Dedifferentiated amniotic fluid mesenchymal stem cell (primary cell): ENCODE measurements at regions not wholly inside any gene's neighbourhood (a gene's known extent, or its start where the extent isn't known, plus 50 kb on each side); places are given as distances from the start of the nearest gene placed in this dataset.
"Not testable (repeated sequence)": the region's sequence is repeated elsewhere in the genome, so short reads cannot be mapped to it uniquely, and the experiment has no call there.

Source experiments
- DNase-seq: peaks from one replicate; pipeline ENCODE4 v3.0.0-alpha.2; 2016; ENCODE audit errors: extremely low spot score

DNA sequence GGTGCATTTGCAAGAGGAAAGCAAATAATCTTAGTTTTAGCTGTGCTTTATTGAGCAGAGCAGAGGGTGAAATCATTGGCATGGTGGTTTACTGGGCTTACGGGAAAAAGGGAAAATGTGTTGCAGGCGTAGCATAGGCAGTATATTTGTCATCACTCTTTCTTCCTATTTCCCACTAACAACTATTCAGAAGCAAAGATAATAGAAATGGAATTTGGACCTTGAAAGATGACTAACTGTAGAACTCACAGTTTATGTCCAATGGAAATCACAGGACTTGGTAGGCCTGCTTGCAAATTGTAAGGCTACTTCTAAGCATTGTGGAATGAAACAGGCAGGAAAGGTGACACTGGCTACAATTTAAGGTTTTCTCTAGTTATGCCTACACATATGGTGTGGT, 611.9 kb upstream of the MAN1A1 start:
- no peak for DNase-seq

DNA sequence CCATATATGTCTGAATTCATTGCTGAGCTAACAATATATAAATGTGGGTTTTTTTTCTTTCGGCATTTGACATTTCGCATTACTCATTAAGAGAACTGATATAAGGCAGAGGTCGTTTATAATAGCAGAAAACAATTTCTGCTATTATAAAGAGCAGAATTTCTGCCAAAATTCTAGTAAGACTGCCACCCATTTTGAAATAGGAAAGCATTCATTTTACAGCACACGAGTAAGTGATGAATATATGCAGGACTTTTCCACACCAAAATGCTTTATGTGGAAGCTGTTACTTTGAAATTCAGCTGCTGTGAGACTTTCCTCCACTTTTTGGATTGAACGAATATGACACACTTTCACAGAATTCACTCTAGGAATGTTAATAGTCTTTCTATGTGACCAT, 610.9 kb upstream of the MAN1A1 start:
- DNase-seq, result no peak

DNA sequence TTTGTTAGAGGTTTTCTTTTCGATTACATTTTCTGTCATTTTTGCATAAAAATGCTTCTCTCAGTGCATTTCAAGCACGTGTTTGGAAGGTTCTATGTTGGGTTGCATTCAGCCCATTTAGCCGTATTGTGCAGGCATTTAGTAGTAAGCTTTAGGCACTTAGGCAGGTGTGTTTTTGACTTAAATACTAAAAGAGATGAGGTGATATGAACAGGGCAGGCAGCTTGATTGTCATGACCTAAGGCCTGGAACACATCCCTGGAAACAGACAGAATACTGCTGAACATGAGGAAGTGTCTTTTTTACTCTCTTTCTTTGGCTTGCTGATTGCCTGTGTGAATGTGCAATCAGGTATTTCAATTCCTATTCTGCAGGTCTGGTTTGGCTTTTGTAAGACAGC, 610.5 kb upstream of the MAN1A1 start:
- DNase-seq, result no peak

- no peak for DNase-seq
Observed at GRCh38 chr6:119957195-119957594, 607.6 kb upstream of the MAN1A1 start.

DNA sequence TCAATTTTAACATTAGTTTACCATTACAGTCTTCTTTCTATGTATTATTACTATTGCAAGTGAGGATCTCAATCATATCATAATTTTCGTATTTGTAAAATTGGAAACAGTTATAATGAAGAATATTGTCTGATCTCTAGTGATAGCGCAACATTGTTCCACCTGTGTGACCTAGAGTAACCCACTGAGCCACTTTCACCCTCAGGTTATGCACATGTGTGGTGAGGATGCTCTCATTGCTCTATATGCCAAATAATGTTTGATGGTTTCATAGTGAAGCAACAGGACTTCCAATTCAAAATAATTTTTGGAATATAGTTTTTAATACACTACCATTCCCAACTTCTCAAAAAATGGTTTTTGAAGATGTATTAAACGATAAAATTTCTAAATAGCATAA, 603.1 kb upstream of the MAN1A1 start:
- DNase-seq, result no peak

GRCh38 chr6:119950681-119951080, 601.1 kb upstream of the MAN1A1 start:
- no peak for DNase-seq

DNA sequence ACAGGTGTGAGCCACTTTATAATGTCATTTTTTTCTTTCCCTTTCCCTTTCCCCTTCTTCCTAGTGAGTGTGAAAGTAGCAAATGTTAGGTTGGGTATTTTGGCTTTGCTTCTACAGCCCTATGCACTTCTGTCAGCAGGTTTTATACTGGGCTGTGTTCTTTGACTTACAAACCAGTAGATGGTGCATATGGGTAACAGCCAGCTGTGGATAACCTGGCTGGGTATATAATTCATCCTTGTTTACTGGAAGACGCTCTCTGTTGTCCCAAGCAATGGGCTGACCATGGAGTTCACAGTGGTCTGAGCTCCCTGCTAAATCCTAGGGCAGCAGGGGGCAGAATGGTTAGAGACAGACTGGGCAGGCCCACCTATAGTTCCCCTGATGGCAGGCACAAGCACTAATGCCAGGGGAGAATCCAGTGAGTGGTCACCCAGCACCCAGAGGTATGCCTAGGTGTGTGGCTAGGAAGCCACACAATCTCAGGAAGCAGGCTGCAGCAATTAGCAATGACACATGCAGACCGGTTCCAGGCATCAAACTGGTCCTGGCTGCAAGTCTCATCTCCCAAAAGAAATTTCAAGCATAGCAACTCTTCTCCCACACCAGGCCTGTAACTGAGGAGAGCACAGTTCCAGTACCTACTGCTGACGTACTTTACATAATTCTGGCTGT, 592.7 kb upstream of the MAN1A1 start:
- DNase-seq, result no peak

GRCh38 chr6:119938752-119939151, 589.2 kb upstream of the MAN1A1 start:
- DNase-seq, result no peak

- DNase-seq, result no peak
Observed at GRCh38 chr6:119934816-119935215, 585.3 kb upstream of the MAN1A1 start.

GRCh38 chr6:119929121-119929520, 579.6 kb upstream of the MAN1A1 start:
- no peak for DNase-seq

GRCh38 chr6:119924888-119925287, 575.3 kb upstream of the MAN1A1 start:
- not testable (repeated sequence) for DNase-seq

GRCh38 chr6:119922814-119923213, 573.3 kb upstream of the MAN1A1 start:
- no peak for DNase-seq

GRCh38 chr6:119921491-119922010, 572.0 kb upstream of the MAN1A1 start:
- DNase-seq, result no peak

GRCh38 chr6:119917186-119917585, 567.6 kb upstream of the MAN1A1 start:
- DNase-seq, result no peak

DNA sequence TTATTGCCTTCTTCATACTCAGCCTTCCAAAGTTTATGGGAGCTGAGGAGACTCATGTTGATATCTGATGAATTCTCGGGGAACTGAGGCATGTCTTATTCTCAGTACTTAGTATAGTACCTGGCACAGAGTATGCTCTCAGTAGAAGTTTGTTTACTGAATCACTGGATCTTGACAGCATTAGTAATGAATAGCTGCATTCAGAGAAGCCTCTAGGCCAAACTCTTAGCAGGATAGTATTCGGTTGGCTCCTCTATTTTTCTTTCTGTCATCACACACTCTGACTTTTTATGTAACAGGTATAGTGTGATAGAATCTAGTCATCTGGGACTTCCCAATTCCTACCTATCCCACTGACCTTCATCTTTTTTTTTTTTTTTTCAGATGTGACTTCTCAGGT, 566.4 kb upstream of the MAN1A1 start:
- DNase-seq, result no peak

DNA sequence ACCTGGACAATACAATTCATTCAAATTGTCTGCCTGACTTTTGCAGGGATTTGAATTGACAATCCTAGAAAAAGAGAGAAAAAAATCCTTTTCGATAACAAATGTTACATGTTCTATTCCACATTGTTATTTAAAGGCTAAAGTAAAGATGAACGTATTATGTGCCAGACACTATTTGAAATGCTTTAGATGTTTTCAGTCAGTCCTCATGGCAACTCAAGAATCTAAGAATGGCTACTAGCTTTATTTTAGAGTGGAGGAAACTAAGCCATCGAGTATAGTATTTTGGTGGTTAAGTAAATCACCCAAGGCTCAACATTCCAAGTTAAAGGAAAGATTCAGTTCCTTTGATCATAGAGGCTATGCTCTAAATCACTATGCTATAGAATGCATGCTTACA, 558.6 kb upstream of the MAN1A1 start:
- DNase-seq, result no peak

DNA sequence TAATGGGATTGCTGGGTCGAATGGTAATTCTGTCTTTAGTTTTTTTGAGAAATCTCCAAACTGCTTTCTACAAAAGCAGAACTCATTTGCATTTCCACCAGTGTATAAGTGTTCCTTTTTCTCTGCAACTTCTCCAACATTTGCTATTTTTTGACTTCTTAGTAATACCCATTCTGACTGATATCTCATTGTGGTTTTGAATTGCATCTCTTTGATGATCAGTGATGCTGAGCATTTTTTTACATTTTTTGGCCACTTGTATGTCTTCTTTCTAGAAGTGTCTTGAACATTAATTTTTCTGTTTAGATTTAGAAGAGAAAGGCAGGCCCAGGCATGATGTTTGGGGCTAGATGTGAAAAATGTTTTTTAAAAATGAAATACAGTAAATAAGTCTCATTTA, 553.1 kb upstream of the MAN1A1 start:
- DNase-seq, result no peak

DNA sequence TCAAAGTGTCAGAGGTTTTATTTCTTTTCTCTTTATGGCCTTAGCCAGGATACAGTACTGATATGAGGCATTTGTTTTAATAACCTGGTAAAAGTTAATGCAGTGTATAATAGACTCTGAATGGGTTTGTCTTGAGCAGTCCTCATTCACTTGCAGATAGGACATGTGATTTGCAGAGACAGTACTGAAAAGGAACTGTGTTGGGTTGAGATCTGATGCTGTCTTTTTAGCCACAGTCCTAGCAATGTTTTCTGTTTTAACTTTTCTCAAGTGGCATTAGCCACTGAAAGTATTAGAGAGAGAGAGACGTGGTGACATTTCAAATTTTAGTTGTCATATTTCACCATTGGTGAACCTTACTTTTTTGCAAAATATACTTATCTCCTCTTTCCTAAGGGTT, 547.2 kb upstream of the MAN1A1 start:
- no peak for DNase-seq

DNA sequence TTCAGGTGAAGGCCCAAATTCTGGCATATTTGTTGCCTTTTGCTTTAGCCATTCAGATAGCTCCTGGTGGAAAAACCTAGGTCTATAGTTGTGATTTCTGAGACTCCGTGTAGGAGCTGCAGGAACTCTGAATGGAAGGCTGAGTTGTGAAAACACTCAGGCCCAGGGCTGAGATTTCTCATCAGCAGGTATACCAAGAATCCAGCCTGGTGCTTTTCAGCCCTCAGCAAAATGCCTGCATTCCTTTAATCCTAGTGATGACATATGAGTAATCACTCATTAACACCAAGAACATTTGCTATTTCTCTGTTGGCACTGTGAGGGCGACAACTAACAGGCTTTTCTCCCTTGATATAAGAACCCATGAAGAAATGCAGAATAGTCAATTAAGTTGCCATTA, 546.1 kb upstream of the MAN1A1 start:
- no peak for DNase-seq

DNA sequence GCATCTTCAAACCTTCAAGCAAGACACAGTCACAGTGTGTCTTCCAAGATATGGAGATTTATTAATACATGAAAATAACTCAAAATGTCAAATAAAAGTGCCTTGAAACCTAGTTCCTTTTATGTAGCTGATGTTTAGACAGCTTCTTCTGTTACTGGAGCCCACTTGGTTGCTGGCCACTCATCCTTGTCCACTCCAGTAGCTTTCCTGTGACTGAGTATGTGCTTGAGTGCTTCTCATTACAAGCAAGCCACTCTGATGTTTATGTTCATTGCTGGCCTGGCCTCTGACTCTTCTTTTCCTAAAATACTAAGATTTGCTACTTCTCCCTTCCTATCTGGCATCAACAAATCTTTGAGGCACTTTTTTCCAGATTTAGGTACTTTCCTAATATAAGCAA, 545.2 kb upstream of the MAN1A1 start:
- no peak for DNase-seq

DNA sequence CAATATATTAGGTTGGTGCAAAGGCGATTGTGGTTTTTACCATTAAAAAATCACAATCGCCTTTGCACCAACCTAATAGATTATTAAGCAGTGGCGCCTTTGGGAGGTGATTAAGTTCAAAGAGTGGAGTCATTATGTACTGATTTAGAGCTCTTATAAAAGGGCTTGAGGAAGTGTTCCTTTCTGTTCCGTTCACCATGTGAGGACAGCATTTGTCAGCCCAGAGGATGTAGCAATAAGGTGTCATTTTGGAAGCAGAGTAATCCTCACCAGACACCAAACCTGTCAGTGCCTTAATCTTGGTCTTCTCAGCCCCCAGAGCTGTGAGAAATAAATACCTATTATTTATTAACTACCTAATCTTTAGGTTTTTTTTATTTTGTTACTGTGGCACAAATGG, 542.1 kb upstream of the MAN1A1 start:
- no peak for DNase-seq

DNA sequence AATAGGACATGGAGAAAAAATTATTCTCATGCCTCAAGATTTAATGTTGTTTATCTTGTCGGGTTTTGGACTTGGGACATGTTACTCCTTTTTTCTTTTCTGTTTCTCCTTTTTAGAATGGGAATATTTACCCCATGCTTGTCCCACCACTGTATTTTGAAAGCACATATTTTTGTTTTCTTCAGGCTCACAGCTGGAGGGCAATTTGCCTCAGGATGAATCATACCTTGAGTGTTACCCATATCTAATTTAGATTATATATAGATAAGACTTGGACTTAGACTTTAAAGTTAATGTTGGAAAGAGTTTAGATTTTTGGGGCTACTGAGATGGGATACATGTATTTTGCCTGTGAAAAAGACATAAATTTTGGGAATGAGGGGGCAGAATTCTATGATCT, 541.6 kb upstream of the MAN1A1 start:
- no peak for DNase-seq

DNA sequence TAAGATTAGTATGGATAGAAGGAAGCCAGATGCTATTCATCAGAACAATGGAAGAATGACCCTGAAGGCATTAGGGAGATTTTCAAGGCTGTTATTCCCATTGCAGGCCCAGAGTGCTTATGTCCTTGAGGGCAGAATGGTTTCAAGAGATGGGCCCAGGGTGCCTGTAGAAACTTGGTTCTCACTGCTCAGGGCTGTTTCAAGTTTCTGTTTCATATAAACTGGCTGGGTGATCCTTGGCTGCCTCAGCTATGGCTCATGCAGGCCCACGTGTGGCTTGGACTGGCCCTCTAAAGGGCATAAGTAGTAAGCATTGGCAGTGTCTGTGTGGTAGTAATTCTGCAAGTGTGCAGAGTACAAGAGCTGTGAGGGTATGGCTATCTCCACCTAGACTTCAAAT, 540.9 kb upstream of the MAN1A1 start:
- no peak for DNase-seq

GRCh38 chr6:119887666-119888065, 538.1 kb upstream of the MAN1A1 start:
- no peak for DNase-seq
